GM13977 (cell line): ENCODE measurements at regions not wholly inside any gene's neighbourhood (a gene's known extent, or its start where the extent isn't known, plus 50 kb on each side); places are given as distances from the start of the nearest gene placed in this dataset.
A peak's percentile ranks its signal among the peaks of the same experiment; 100 is the strongest.

ENCODE experiments used
- DNase-seq: peaks from one replicate; pipeline ENCODE4 v3.0.0; 2012; ENCODE audit warnings: low spot score
- CTCF ChIP-seq: IDR thresholded peaks from 2 replicates; pipeline ENCODE4 v1.5.1; 2012; ENCODE audit warnings: mild to moderate bottlenecking, control low read depth; ENCODE audit not compliant: insufficient read depth; ENCODE audit errors: extremely low read depth, missing control alignments
- in situ Hi-C: fragments of 300-500 bp; cut with MboI; formaldehyde crosslinking; loops from one replicate; pipeline ENCODE4 v1.12.0; 2022; ENCODE audit warnings: low sequenced_read_pairs, low pct_unique_long_range_greater_than_20kb, mixed read lengths, inconsistent platforms; ENCODE audit not compliant: unreplicated experiment

- TF ChIP-seq CTCF: no peak
- in situ Hi-C loops: no loop called here
- no peak for DNase-seq
These were observed 355.1 kb downstream of the TLL1 start for GRCh38 chr4:166228112-166228511.

GRCh38 chr4:166229799-166230198 is 356.8 kb downstream of the TLL1 start:
- no peak for TF ChIP-seq CTCF
- DNase-seq: no peak
- in situ Hi-C loops: no loop called here

GRCh38 chr4:166230841-166231240 is 357.8 kb downstream of the TLL1 start:
- in situ Hi-C loops: no loop called here
- DNase-seq: no peak
- TF ChIP-seq CTCF: no peak

GRCh38 chr4:166239354-166239753 is 366.3 kb downstream of the TLL1 start:
- no peak for DNase-seq
- in situ Hi-C loops: no loop called here
- TF ChIP-seq CTCF: no peak

- no peak for DNase-seq
These were observed 379.7 kb downstream of the TLL1 start for GRCh38 chr4:166252487-166253402.

GRCh38 chr4:166257276-166257675 is 384.2 kb downstream of the TLL1 start:
- in situ Hi-C loops: no loop called here
- DNase-seq: no peak
- no peak for TF ChIP-seq CTCF

More at GRCh38 chr4:166252487-166253402, 379.7 kb downstream of the TLL1 start:
- peak; percentile 52 for TF ChIP-seq CTCF
- in situ Hi-C loops: no loop called here
